ENCODE measurements at regions not wholly inside any gene's neighbourhood (a gene's known extent, or its start where the extent isn't known, plus 50 kb on each side); places are given as distances from the start of the nearest gene placed in this dataset.

DNA sequence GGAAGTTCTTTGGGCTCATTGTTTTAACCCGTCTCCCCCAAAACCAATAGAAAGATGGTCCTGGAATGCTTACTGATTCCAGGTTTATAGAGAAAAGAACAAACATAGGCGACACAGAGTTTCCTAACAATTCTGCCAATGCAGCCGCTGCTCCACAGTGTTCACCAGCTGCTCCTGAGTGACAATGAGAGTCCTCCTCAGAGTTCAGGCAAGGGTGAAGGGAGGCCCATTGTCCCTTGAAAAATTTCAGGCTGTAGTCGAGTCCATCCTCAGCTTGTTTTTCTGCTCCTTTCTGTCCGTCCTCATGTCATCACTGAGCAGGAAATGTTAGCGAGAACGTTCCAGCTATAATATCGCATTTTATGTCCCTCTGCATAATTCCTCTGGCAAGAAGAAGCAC is 537.6 kb downstream of the TCERG1L start:
- ChIA-PET CTCF (no interaction called here), POLR2A (no interaction called here)
- no peak for TF ChIP-seq SP1 (IDR thresholded peaks at IDR 0.05)
- no peak for TF ChIP-seq L3MBTL2 (conservative IDR thresholded peaks at IDR 0.05)
- no peak for TF ChIP-seq HDGF (IDR thresholded peaks at IDR 0.05; ENCODE audit: borderline replicate concordance)
- no peak for TF ChIP-seq NFRKB (IDR thresholded peaks at IDR 0.05)
- DNase-seq (ENCODE audit: extremely low spot score), result no peak

DNA sequence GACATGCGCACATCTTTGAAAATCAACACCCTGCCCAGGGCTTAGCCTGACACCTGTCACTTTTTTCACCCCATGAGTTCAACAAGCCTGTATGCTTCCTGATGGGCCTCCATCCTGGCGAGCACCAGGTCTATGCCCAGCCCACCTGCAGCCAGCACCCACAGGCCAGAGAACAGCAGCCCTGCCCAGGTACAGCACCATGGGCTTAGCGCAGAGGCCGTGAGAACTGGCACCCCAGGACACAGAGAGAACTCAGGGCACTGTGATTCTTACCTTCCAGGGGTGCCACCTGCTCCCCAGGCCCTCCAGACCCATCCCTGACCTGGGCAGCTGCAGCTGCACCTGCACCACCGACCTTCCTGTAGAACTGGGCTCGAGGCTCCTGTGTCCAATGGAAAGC is 536.6 kb downstream of the TCERG1L start:
- no peak for DNase-seq (ENCODE audit: extremely low spot score)
- no peak for TF ChIP-seq CTBP1 (IDR thresholded peaks at IDR 0.05; ENCODE audit: borderline replicate concordance)
- no peak for TF ChIP-seq HDGF (IDR thresholded peaks at IDR 0.05; ENCODE audit: borderline replicate concordance)
- TF ChIP-seq ARNT (IDR thresholded peaks at IDR 0.05), result no peak
- TF ChIP-seq FOXM1 (IDR thresholded peaks at IDR 0.05; ENCODE audit: borderline replicate concordance), result no peak
- no peak for TF ChIP-seq TARDBP (IDR thresholded peaks at IDR 0.05)
- TF ChIP-seq SUZ12 (IDR thresholded peaks at IDR 0.05), result no peak
- no peak for TF ChIP-seq NFRKB (IDR thresholded peaks at IDR 0.05)
- no peak for TF ChIP-seq FOXK2 (IDR thresholded peaks at IDR 0.05)
- TF ChIP-seq PKNOX1 (IDR thresholded peaks at IDR 0.05), result no peak
- TF ChIP-seq SP1 (IDR thresholded peaks at IDR 0.05), result no peak
- TF ChIP-seq BHLHE40 (IDR thresholded peaks at IDR 0.05; ENCODE audit: borderline replicate concordance), result no peak
- TF ChIP-seq LEF1 (IDR thresholded peaks at IDR 0.05; ENCODE audit: borderline replicate concordance), result no peak
- no peak for TF ChIP-seq ZNF384 (IDR thresholded peaks at IDR 0.05)
- TF ChIP-seq L3MBTL2 (conservative IDR thresholded peaks at IDR 0.05), result no peak
- TF ChIP-seq ELF4 (IDR thresholded peaks at IDR 0.05), result no peak
- TF ChIP-seq FOXA1 (IDR thresholded peaks at IDR 0.05), result no peak
- ChIA-PET POLR2A (no interaction called here), CTCF (no interaction called here)

DNA sequence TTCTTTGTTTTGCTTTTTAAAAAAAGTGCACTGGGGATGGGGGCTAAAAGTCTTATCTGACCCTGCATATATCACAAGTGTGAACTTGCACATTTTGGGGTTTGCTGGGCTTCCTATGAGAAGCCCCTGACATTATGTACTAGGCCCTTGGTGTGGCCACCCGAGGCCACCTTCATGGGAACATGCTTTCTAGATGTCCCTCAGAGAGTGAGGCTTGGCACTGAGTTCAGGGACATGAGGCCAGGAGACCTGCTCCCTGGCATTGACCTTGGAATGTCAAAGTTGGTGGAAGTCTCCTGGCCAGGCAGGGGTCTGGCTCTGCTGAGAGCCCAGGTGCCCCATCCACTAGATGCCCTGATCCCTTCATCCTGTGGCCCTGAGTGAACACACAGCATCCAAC is 536.2 kb downstream of the TCERG1L start:
- POLR2A ChIA-PET, result no interaction called here
- DNase-seq (ENCODE audit: extremely low spot score), result no peak
- TF ChIP-seq FOXA1 (IDR thresholded peaks at IDR 0.05), result no peak
- no peak for TF ChIP-seq SUZ12 (IDR thresholded peaks at IDR 0.05)
- no peak for TF ChIP-seq BHLHE40 (IDR thresholded peaks at IDR 0.05; ENCODE audit: borderline replicate concordance)
- TF ChIP-seq SP1 (IDR thresholded peaks at IDR 0.05), result no peak
- no peak for TF ChIP-seq PKNOX1 (IDR thresholded peaks at IDR 0.05)
- no peak for TF ChIP-seq HDGF (IDR thresholded peaks at IDR 0.05; ENCODE audit: borderline replicate concordance)
- no peak for TF ChIP-seq TARDBP (IDR thresholded peaks at IDR 0.05)
- TF ChIP-seq L3MBTL2 (conservative IDR thresholded peaks at IDR 0.05), result no peak
- TF ChIP-seq CTBP1 (IDR thresholded peaks at IDR 0.05; ENCODE audit: borderline replicate concordance), result no peak
- no peak for TF ChIP-seq ARNT (IDR thresholded peaks at IDR 0.05)
- no peak for TF ChIP-seq ZNF384 (IDR thresholded peaks at IDR 0.05)
- no peak for TF ChIP-seq FOXM1 (IDR thresholded peaks at IDR 0.05; ENCODE audit: borderline replicate concordance)
- no peak for TF ChIP-seq LEF1 (IDR thresholded peaks at IDR 0.05; ENCODE audit: borderline replicate concordance)
- no peak for TF ChIP-seq FOXK2 (IDR thresholded peaks at IDR 0.05)
- no peak for TF ChIP-seq NFRKB (IDR thresholded peaks at IDR 0.05)
- CTCF ChIA-PET, result no interaction called here

DNA sequence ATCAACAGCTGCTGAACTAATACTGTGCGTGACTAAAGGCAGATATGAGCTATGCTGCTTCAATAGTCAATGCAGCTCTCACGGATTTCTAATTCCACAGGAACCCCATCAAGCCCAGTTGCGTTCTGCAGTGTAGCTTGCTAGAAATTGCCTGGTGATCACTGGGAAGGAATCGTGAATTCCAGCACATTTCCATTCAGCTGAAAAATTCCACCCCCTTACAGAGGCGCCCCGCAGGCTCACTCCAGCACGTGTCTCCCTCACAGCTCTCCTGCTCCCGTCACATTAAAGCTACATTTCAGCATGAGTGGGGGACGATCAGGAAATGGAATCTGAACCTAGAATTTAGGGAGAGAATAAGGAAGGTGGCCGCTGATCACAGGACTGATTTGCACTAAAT is 534.8 kb downstream of the TCERG1L start:
- TF ChIP-seq BHLHE40 (IDR thresholded peaks at IDR 0.05; ENCODE audit: borderline replicate concordance) (no peak), ELF4 (IDR thresholded peaks at IDR 0.05) (no peak), SP1 (IDR thresholded peaks at IDR 0.05) (no peak), HDGF (IDR thresholded peaks at IDR 0.05; ENCODE audit: borderline replicate concordance) (no peak), ZNF384 (IDR thresholded peaks at IDR 0.05) (no peak), FOXK2 (IDR thresholded peaks at IDR 0.05) (no peak), NFRKB (IDR thresholded peaks at IDR 0.05) (no peak), CTBP1 (IDR thresholded peaks at IDR 0.05; ENCODE audit: borderline replicate concordance) (no peak), PKNOX1 (IDR thresholded peaks at IDR 0.05) (no peak), FOXA1 (IDR thresholded peaks at IDR 0.05) (no peak), SUZ12 (IDR thresholded peaks at IDR 0.05) (no peak), LEF1 (IDR thresholded peaks at IDR 0.05; ENCODE audit: borderline replicate concordance) (no peak), L3MBTL2 (conservative IDR thresholded peaks at IDR 0.05) (no peak), TARDBP (IDR thresholded peaks at IDR 0.05) (no peak)
- no peak for DNase-seq (ENCODE audit: extremely low spot score)
- CTCF ChIA-PET, result no interaction called here
- POLR2A ChIA-PET, result no interaction called here

GRCh38 chr10:130777507-130778165 is 533.9 kb downstream of the TCERG1L start:
- no peak for TF ChIP-seq TARDBP (IDR thresholded peaks at IDR 0.05)
- no peak for TF ChIP-seq NFRKB (IDR thresholded peaks at IDR 0.05)
- no peak for TF ChIP-seq L3MBTL2 (conservative IDR thresholded peaks at IDR 0.05)
- no peak for TF ChIP-seq PKNOX1 (IDR thresholded peaks at IDR 0.05)
- TF ChIP-seq BHLHE40 (IDR thresholded peaks at IDR 0.05; ENCODE audit: borderline replicate concordance), result no peak
- TF ChIP-seq CTBP1 (IDR thresholded peaks at IDR 0.05; ENCODE audit: borderline replicate concordance), result no peak
- TF ChIP-seq ARNT (IDR thresholded peaks at IDR 0.05), result no peak
- no peak for TF ChIP-seq SP1 (IDR thresholded peaks at IDR 0.05)
- no peak for TF ChIP-seq LEF1 (IDR thresholded peaks at IDR 0.05; ENCODE audit: borderline replicate concordance)
- no peak for TF ChIP-seq ZNF384 (IDR thresholded peaks at IDR 0.05)
- TF ChIP-seq FOXA1 (IDR thresholded peaks at IDR 0.05), result no peak
- POLR2A ChIA-PET, result no interaction called here
- CTCF ChIA-PET, result no interaction called here
- no peak for DNase-seq (ENCODE audit: extremely low spot score)

- DNase-seq (ENCODE audit: extremely low spot score), result no peak
- CTCF ChIA-PET, result no interaction called here
- POLR2A ChIA-PET, result no interaction called here
- TF ChIP-seq ZNF384 (IDR thresholded peaks at IDR 0.05), result no peak
- TF ChIP-seq BHLHE40 (IDR thresholded peaks at IDR 0.05; ENCODE audit: borderline replicate concordance), result no peak
- no peak for TF ChIP-seq NFRKB (IDR thresholded peaks at IDR 0.05)
- TF ChIP-seq ARNT (IDR thresholded peaks at IDR 0.05), result no peak
- TF ChIP-seq SP1 (IDR thresholded peaks at IDR 0.05), result no peak
- no peak for TF ChIP-seq LEF1 (IDR thresholded peaks at IDR 0.05; ENCODE audit: borderline replicate concordance)
- no peak for TF ChIP-seq L3MBTL2 (conservative IDR thresholded peaks at IDR 0.05)
Observed at GRCh38 chr10:130778166-130778545, 533.4 kb downstream of the TCERG1L start.

All from HEK293T (cell line).